Progenitor cell of endocrine pancreas (in vitro differentiated cells): ENCODE measurements at regions not wholly inside any gene's neighbourhood (a gene's known extent, or its start where the extent isn't known, plus 50 kb on each side); places are given as distances from the start of the nearest gene placed in this dataset.

Experiments used
- DNase-seq: peaks from one replicate; pipeline ENCODE4 v3.0.0; 2021; ENCODE audit warnings: low spot score; ENCODE audit not compliant: unreplicated experiment
- H3K27ac Mint-ChIP-seq: 2 replicates; pipeline ENCODE4 v1.8.0; 2021; ENCODE audit warnings: mild to moderate bottlenecking, moderate library complexity, mixed read lengths
- H3K27me3 Mint-ChIP-seq: 2 replicates; pipeline ENCODE4 v1.8.0; 2021; ENCODE audit warnings: mixed read lengths
- H3K36me3 Mint-ChIP-seq: 2 replicates; pipeline ENCODE4 v1.8.0; 2022; ENCODE audit warnings: mixed read lengths; ENCODE audit not compliant: insufficient read depth
- H3K4me1 Mint-ChIP-seq: 2 replicates; pipeline ENCODE4 v1.8.0; 2021; ENCODE audit warnings: low read depth, mixed read lengths
- H3K4me3 Mint-ChIP-seq: 2 replicates; pipeline ENCODE4 v1.8.0; 2021; ENCODE audit warnings: low read depth, mild to moderate bottlenecking, moderate library complexity, mixed read lengths
- H3K9me3 Mint-ChIP-seq: 2 replicates; pipeline ENCODE4 v1.8.0; 2021; ENCODE audit warnings: low read depth, mixed read lengths
- CTCF ChIP-seq: fragments of 200-600 bp; sonication (generic); IDR thresholded peaks from one replicate; pipeline ENCODE4 v1.5.0; 2021; ENCODE audit warnings: antibody characterized with exemption, mild to moderate bottlenecking; ENCODE audit not compliant: unreplicated experiment

GRCh38 chr14:25677111-25677510 is 627.2 kb upstream of the STXBP6 start:
- no peak overlapping the region for H3K27ac Mint-ChIP-seq
- no peaks in the 10 kb centered on the region for H3K27me3 Mint-ChIP-seq
- H3K4me1 Mint-ChIP-seq: no peaks in the 10 kb centered on the region
- H3K36me3 Mint-ChIP-seq: no peaks in the 10 kb centered on the region
- no peak overlapping the region for H3K4me3 Mint-ChIP-seq
- DNase-seq: no peak
- TF ChIP-seq CTCF: no peak
- H3K9me3 Mint-ChIP-seq: peaks cover 3% of the 10 kb centered on the region

GRCh38 chr14:25667387-25667786 is 617.4 kb upstream of the STXBP6 start:
- Mint-ChIP-seq H3K4me3 (no peak overlapping the region), H3K4me1 (no peaks in the 10 kb centered on the region), H3K27me3 (no peaks in the 10 kb centered on the region), H3K27ac (no peak overlapping the region), H3K9me3 (no peaks in the 10 kb centered on the region), H3K36me3 (no peaks in the 10 kb centered on the region)
- no peak for TF ChIP-seq CTCF
- DNase-seq: no peak

GRCh38 chr14:25666877-25667276 is 616.9 kb upstream of the STXBP6 start:
- no peak overlapping the region for H3K4me3 Mint-ChIP-seq
- no peaks in the 10 kb centered on the region for H3K36me3 Mint-ChIP-seq
- DNase-seq: no peak
- H3K9me3 Mint-ChIP-seq: no peaks in the 10 kb centered on the region
- H3K27me3 Mint-ChIP-seq: no peaks in the 10 kb centered on the region
- no peaks in the 10 kb centered on the region for H3K4me1 Mint-ChIP-seq
- no peak for TF ChIP-seq CTCF
- H3K27ac Mint-ChIP-seq: no peak overlapping the region

- no peaks in the 10 kb centered on the region for H3K4me1 Mint-ChIP-seq
- DNase-seq: no peak
- no peak for TF ChIP-seq CTCF
- H3K4me3 Mint-ChIP-seq: no peak overlapping the region
- no peaks in the 10 kb centered on the region for H3K36me3 Mint-ChIP-seq
- no peak overlapping the region for H3K27ac Mint-ChIP-seq
- peaks cover 4% of the 10 kb centered on the region for H3K27me3 Mint-ChIP-seq
- no peaks in the 10 kb centered on the region for H3K9me3 Mint-ChIP-seq
Observed at GRCh38 chr14:25658988-25659387, 609.0 kb upstream of the STXBP6 start.

GRCh38 chr14:25630447-25630846 is 580.5 kb upstream of the STXBP6 start:
- Mint-ChIP-seq H3K9me3 (no peaks in the 10 kb centered on the region), H3K36me3 (no peaks in the 10 kb centered on the region), H3K27ac (no peak overlapping the region), H3K27me3 (no peaks in the 10 kb centered on the region), H3K4me1 (peaks cover 3% of the 10 kb centered on the region), H3K4me3 (no peak overlapping the region)
- TF ChIP-seq CTCF: no peak
- DNase-seq: no peak
